Trophoblast cell (in vitro differentiated cells and primary cell): ENCODE measurements at regions not wholly inside any gene's neighbourhood (a gene's known extent, or its start where the extent isn't known, plus 50 kb on each side); places are given as distances from the start of the nearest gene placed in this dataset.

Experiments used
- DNase-seq, 2 donors: peaks; one replicate each; pipeline ENCODE4 v3.0.0-alpha.2; 2016
- H2AFZ ChIP-seq: 2 replicates; pipeline ENCODE4 v1.6.1; 2013; ENCODE audit warnings: low read length, moderate library complexity, mild to moderate bottlenecking; ENCODE audit not compliant: insufficient read depth, poor library complexity
- H2AK5ac ChIP-seq: 2 replicates; pipeline ENCODE4 v1.6.1; 2013; ENCODE audit warnings: mild to moderate bottlenecking, low read length
- H2BK120ac ChIP-seq: 2 replicates; pipeline ENCODE4 v1.6.1; 2013; ENCODE audit warnings: low read length, mild to moderate bottlenecking, moderate library complexity; ENCODE audit not compliant: insufficient read depth, poor library complexity
- H2BK12ac ChIP-seq: 2 replicates; pipeline ENCODE4 v1.6.1; 2013; ENCODE audit warnings: mild to moderate bottlenecking, low read length, moderate library complexity
- H2BK5ac ChIP-seq: 2 replicates; pipeline ENCODE4 v1.6.1; 2013; ENCODE audit warnings: low read length, low read depth, moderate library complexity, mild to moderate bottlenecking; ENCODE audit not compliant: poor library complexity
- H3K14ac ChIP-seq: 2 replicates; pipeline ENCODE4 v1.6.1; 2013; ENCODE audit warnings: mild to moderate bottlenecking, low read length
- H3K18ac ChIP-seq: 2 replicates; pipeline ENCODE4 v1.6.1; 2013; ENCODE audit warnings: mild to moderate bottlenecking, low read length
- H3K23ac ChIP-seq: 2 replicates; pipeline ENCODE4 v1.6.1; 2013; ENCODE audit warnings: low read length
- H3K27ac ChIP-seq: 2 replicates; pipeline ENCODE4 v1.5.1; 2013; ENCODE audit warnings: low read depth, mild to moderate bottlenecking, inconsistent platforms, low read length, moderate library complexity
- H3K27me3 ChIP-seq: 2 replicates; pipeline ENCODE4 v1.6.1; 2013; ENCODE audit warnings: inconsistent platforms, mild to moderate bottlenecking, low read length, moderate library complexity; ENCODE audit not compliant: insufficient read depth
- H3K36me3 ChIP-seq, 2 experiments: 1 replicate in 1 of 2; 2 replicates in 1 of 2; pipeline ENCODE4 v1.6.1; 2013; ENCODE audit warnings: low read length in 2 of 2, mild to moderate bottlenecking in 2 of 2, moderate library complexity in 1 of 2; ENCODE audit not compliant: insufficient read depth in 2 of 2, control insufficient read depth in 1 of 2
- H3K4ac ChIP-seq: 2 replicates; pipeline ENCODE4 v1.6.1; 2013; ENCODE audit warnings: low read depth, mild to moderate bottlenecking, low read length, moderate library complexity
- H3K4me1 ChIP-seq, 2 experiments: 1 replicate in 1 of 2; 2 replicates in 1 of 2; pipeline ENCODE4 v1.6.1; 2013; ENCODE audit warnings: low read length in 2 of 2, mild to moderate bottlenecking in 2 of 2, moderate library complexity in 1 of 2; ENCODE audit not compliant: insufficient read depth in 2 of 2, control insufficient read depth in 1 of 2
- H3K4me2 ChIP-seq: 2 replicates; pipeline ENCODE4 v1.6.1; 2013; ENCODE audit warnings: inconsistent platforms, mild to moderate bottlenecking, low read length, moderate library complexity
- H3K4me3 ChIP-seq: 2 replicates; pipeline ENCODE4 v1.5.1; 2013; ENCODE audit warnings: mild to moderate bottlenecking, low read depth, low read length, inconsistent platforms
- H3K79me1 ChIP-seq: one replicate; pipeline ENCODE4 v1.6.1; 2013; ENCODE audit warnings: low read length
- H3K79me2 ChIP-seq: 2 replicates; pipeline ENCODE4 v1.6.1; 2013; ENCODE audit warnings: low read length, mild to moderate bottlenecking; ENCODE audit not compliant: control insufficient read depth, insufficient read depth, poor library complexity
- H3K9ac ChIP-seq: 2 replicates; pipeline ENCODE4 v1.6.1; 2013; ENCODE audit warnings: mild to moderate bottlenecking, low read length
- H3K9me3 ChIP-seq: 2 replicates; pipeline ENCODE4 v1.6.1; 2013; ENCODE audit warnings: low read depth, mild to moderate bottlenecking, control low read depth, inconsistent platforms, low read length; ENCODE audit not compliant: insufficient read depth
- H4K12ac ChIP-seq: 2 replicates; pipeline ENCODE4 v1.6.1; 2013; ENCODE audit warnings: low read depth, mild to moderate bottlenecking, low read length, moderate library complexity
- H4K8ac ChIP-seq: 2 replicates; pipeline ENCODE4 v1.6.1; 2013; ENCODE audit warnings: low read depth, mild to moderate bottlenecking, low read length, moderate library complexity
- H4K91ac ChIP-seq: one replicate; pipeline ENCODE4 v1.6.1; 2013; ENCODE audit warnings: low read depth, mild to moderate bottlenecking, low read length, moderate library complexity
- WGBS: extraction: QIAGEN DNeasy Blood & Tissue Kit; methylation state at CpG from one replicate; pipeline ENCODE4 v1.1.7; 2013; ENCODE audit warnings: missing lambda C conversion rate; ENCODE audit not compliant: insufficient read length, insufficient coverage; ENCODE audit errors: extremely low coverage; 5-methylcytosine and 5-hydroxymethylcytosine counted together

DNA sequence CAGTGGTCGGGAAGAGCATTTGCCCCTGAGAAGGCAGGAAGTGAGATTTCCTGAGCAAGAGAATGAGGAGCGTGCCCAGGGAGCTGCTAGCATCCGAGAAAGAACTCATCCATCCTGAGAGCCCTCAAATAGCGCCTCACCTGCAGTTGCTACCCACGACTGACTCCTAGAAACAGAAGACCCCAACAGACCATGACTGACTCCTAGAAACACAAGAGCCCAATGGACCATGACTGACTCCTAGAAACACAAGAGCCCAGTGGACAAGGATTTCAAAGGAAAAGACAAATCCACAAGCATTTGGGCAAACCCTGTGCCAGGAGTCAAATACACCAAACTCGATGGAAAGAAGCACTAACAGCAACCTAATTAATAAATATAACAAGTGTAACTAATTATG, 575.2 kb upstream of the FRG1 start:
- DNase-seq, result no peak
- Histone ChIP-seq H4K12ac (no peak overlapping the region), H2BK5ac (no peak overlapping the region), H3K4me3 (no peak overlapping the region), H3K27ac (no peak overlapping the region), H3K4ac (no peak overlapping the region), H3K4me2 (no peak overlapping the region), H4K8ac (no peak overlapping the region), H2BK120ac (no peak overlapping the region), H2AFZ (no peak overlapping the region), H2AK5ac (no peak overlapping the region), H3K4me1 (no peaks in the 10 kb centered on the region), H4K91ac (no peak overlapping the region), H3K14ac (no peak overlapping the region), H3K27me3 (no peaks in the 10 kb centered on the region), H3K23ac (no peak overlapping the region), H3K36me3 (no peaks in the 10 kb centered on the region), H3K9ac (no peak overlapping the region), H3K18ac (no peak overlapping the region), H3K79me1 (no peaks in the 10 kb centered on the region), H3K79me2 (no peaks in the 10 kb centered on the region), H3K9me3 (peaks cover 3% of the 10 kb centered on the region), H2BK12ac (no peak overlapping the region)
- no CpG with 5 or more reads among the region's 6 CpGs for WGBS

DNA sequence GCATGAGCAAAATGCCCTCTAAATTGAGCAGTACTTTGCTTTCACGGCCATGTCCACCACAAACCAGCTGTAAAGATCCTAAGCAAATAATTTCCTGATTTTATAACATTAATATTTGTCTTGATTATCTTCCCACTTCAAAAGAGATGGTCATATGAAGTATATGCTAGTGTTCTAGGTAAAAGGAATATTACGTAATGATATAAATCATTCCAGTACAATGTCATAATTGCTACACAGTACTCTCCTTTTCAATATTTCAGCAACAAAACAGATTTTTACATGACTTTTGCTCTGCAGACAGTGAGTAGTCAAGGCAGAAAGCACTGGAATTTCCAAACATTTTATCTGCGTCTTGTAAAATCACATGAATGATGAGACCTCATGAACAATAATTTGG, 572.8 kb upstream of the FRG1 start:
- Histone ChIP-seq H3K4me1 (no peaks in the 10 kb centered on the region), H3K79me1 (no peaks in the 10 kb centered on the region), H3K14ac (no peak overlapping the region), H3K9ac (no peak overlapping the region), H3K4me3 (no peak overlapping the region), H3K4ac (no peak overlapping the region), H3K18ac (no peak overlapping the region), H3K79me2 (no peaks in the 10 kb centered on the region), H3K4me2 (no peak overlapping the region), H2BK5ac (no peak overlapping the region), H4K12ac (no peak overlapping the region), H4K91ac (no peak overlapping the region), H3K27ac (no peak overlapping the region), H2AK5ac (no peak overlapping the region), H3K9me3 (no peaks in the 10 kb centered on the region), H2AFZ (no peak overlapping the region), H3K36me3 (no peaks in the 10 kb centered on the region), H2BK120ac (no peak overlapping the region), H2BK12ac (no peak overlapping the region), H3K27me3 (no peaks in the 10 kb centered on the region), H3K23ac (no peak overlapping the region), H4K8ac (no peak overlapping the region)
- no peak for DNase-seq
- WGBS, result no CpG with 5 or more reads among the region's 3 CpGs

DNA sequence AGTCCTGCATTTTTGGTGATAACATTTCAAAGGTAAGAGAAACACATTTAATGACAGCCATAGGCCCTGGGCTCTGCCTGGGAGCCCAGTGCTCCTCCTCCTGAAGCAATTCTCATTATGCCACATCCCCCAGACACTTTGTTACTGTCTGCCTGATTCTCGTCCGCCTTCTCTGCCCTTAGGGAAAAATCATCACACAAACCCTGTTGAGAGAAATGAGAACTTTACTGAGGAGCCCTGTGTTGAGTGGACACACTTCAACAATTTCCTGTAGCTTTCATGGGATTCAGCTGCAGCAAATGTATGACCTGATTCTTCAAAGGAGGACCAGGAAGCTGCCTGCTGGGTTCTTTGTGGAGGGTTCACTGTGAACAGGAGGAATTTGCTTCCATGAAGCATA, 566.5 kb upstream of the FRG1 start:
- H3K4me1 ChIP-seq, result no peaks in the 10 kb centered on the region
- H3K4me3 ChIP-seq, result no peak overlapping the region
- DNase-seq, result no peak
- no peak overlapping the region for H2BK120ac ChIP-seq
- no peak overlapping the region for H3K14ac ChIP-seq
- no peak overlapping the region for H3K27ac ChIP-seq
- no peak overlapping the region for H3K18ac ChIP-seq
- WGBS, result no CpG with 5 or more reads among the region's 2 CpGs
- no peak overlapping the region for H3K4ac ChIP-seq
- no peak overlapping the region for H2AK5ac ChIP-seq
- no peaks in the 10 kb centered on the region for H3K9me3 ChIP-seq
- H2BK12ac ChIP-seq, result no peak overlapping the region
- H3K23ac ChIP-seq, result no peak overlapping the region
- no peaks in the 10 kb centered on the region for H3K79me1 ChIP-seq
- no peak overlapping the region for H2BK5ac ChIP-seq
- H4K12ac ChIP-seq, result no peak overlapping the region
- H4K8ac ChIP-seq, result no peak overlapping the region
- H3K9ac ChIP-seq, result no peak overlapping the region
- H3K79me2 ChIP-seq, result no peaks in the 10 kb centered on the region
- H3K4me2 ChIP-seq, result no peak overlapping the region
- H3K27me3 ChIP-seq, result no peaks in the 10 kb centered on the region
- no peak overlapping the region for H4K91ac ChIP-seq
- no peaks in the 10 kb centered on the region for H3K36me3 ChIP-seq
- H2AFZ ChIP-seq, result no peak overlapping the region

DNA sequence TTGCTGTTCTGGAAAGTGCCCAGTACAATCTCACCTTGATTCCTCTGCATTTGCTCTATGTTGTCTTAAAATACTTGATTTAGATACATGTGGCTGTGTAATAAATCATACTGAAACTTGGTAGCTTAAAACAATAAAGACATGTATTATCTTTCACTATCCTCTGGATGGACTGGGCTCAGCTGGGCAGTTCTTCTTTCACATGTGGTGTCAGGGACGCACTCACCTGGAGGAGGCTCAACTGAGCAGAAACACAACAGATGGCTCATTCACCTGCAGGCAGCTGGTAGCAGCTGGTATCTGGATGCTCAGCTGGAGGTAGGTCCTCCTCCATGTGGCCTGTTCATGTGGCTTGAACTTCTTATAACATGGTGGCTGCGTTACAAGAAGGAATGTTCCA, 563.8 kb upstream of the FRG1 start:
- no peak overlapping the region for H2BK5ac ChIP-seq
- H3K14ac ChIP-seq, result no peak overlapping the region
- no peak overlapping the region for H3K18ac ChIP-seq
- H2BK12ac ChIP-seq, result no peak overlapping the region
- H3K4ac ChIP-seq, result no peak overlapping the region
- H3K36me3 ChIP-seq, result no peaks in the 10 kb centered on the region
- H3K23ac ChIP-seq, result no peak overlapping the region
- H4K12ac ChIP-seq, result no peak overlapping the region
- no peak for DNase-seq
- H4K8ac ChIP-seq, result no peak overlapping the region
- no peaks in the 10 kb centered on the region for H3K79me2 ChIP-seq
- no peak overlapping the region for H2AK5ac ChIP-seq
- H3K4me1 ChIP-seq, result no peaks in the 10 kb centered on the region
- peaks cover 1% of the 10 kb centered on the region for H3K9me3 ChIP-seq
- no peak overlapping the region for H3K27ac ChIP-seq
- no peak overlapping the region for H3K4me2 ChIP-seq
- H3K27me3 ChIP-seq, result no peaks in the 10 kb centered on the region
- H3K79me1 ChIP-seq, result no peaks in the 10 kb centered on the region
- no peak overlapping the region for H2AFZ ChIP-seq
- H3K9ac ChIP-seq, result no peak overlapping the region
- WGBS, result no CpG with 5 or more reads among the region's 2 CpGs
- no peak overlapping the region for H2BK120ac ChIP-seq
- H4K91ac ChIP-seq, result no peak overlapping the region
- H3K4me3 ChIP-seq, result no peak overlapping the region
